H9 (cell line): ENCODE measurements at regions not wholly inside any gene's neighbourhood (a gene's known extent, or its start where the extent isn't known, plus 50 kb on each side); places are given as distances from the start of the nearest gene placed in this dataset.
A peak's percentile ranks its signal among the peaks of the same experiment; 100 is the strongest.

ENCODE experiments used
- DNase-seq: peaks from one replicate; pipeline ENCODE4 v3.0.0-alpha.2; 2017
- H2AFZ ChIP-seq: one replicate; pipeline ENCODE4 v1.6.1; 2013; ENCODE audit warnings: mild to moderate bottlenecking, low read length, control low read depth, moderate library complexity
- H2AK5ac ChIP-seq: 2 replicates; pipeline ENCODE4 v1.6.1; 2013; ENCODE audit warnings: low read length, control low read depth, mixed read lengths; ENCODE audit not compliant: insufficient read length
- H2BK120ac ChIP-seq: one replicate; pipeline ENCODE4 v1.6.1; 2013; ENCODE audit warnings: low read depth, mild to moderate bottlenecking, low read length, control low read depth, inconsistent platforms; ENCODE audit not compliant: poor library complexity, severe bottlenecking
- H2BK12ac ChIP-seq: 2 replicates; pipeline ENCODE4 v1.6.1; 2013; ENCODE audit warnings: low read length, control low read depth, mixed read lengths, low read depth; ENCODE audit not compliant: insufficient read length
- H2BK15ac ChIP-seq: 2 replicates; pipeline ENCODE4 v1.6.1; 2013; ENCODE audit warnings: low read depth, low read length, control low read depth
- H2BK20ac ChIP-seq: one replicate; pipeline ENCODE4 v1.6.1; 2013; ENCODE audit warnings: low read depth, mild to moderate bottlenecking, low read length, control low read depth, inconsistent platforms; ENCODE audit not compliant: poor library complexity, severe bottlenecking
- H2BK5ac ChIP-seq: 2 replicates; pipeline ENCODE4 v1.6.1; 2013; ENCODE audit warnings: low read length, control low read depth, mixed read lengths; ENCODE audit not compliant: insufficient read length
- H3K14ac ChIP-seq: 2 replicates; pipeline ENCODE4 v1.6.1; 2013; ENCODE audit warnings: low read length, control low read depth; ENCODE audit not compliant: insufficient read depth
- H3K18ac ChIP-seq: 2 replicates; pipeline ENCODE4 v1.6.1; 2013; ENCODE audit warnings: low read depth, mild to moderate bottlenecking, mixed read lengths, low read length, control low read depth; ENCODE audit not compliant: insufficient read length
- H3K23ac ChIP-seq: 2 replicates; pipeline ENCODE4 v1.6.1; 2013; ENCODE audit warnings: low read length, control low read depth, mixed read lengths, low read depth; ENCODE audit not compliant: insufficient read length
- H3K23me2 ChIP-seq: 2 replicates; pipeline ENCODE4 v1.6.1; 2013; ENCODE audit warnings: low read depth, mild to moderate bottlenecking, mixed read lengths, low read length, control low read depth; ENCODE audit not compliant: insufficient read length, poor library complexity, severe bottlenecking
- H3K27ac ChIP-seq: 2 replicates; pipeline ENCODE4 v1.5.1; 2013; ENCODE audit warnings: low read length, control low read depth, mixed read lengths, low read depth; ENCODE audit not compliant: insufficient read length
- H3K27me3 ChIP-seq: 2 replicates; pipeline ENCODE4 v1.6.1; 2013; ENCODE audit warnings: low read length, control low read depth, inconsistent platforms; ENCODE audit not compliant: insufficient read depth
- H3K4ac ChIP-seq: 2 replicates; pipeline ENCODE4 v1.6.1; 2013; ENCODE audit warnings: low read depth, mild to moderate bottlenecking, control low read depth, inconsistent platforms, low read length, moderate library complexity
- H3K4me1 ChIP-seq: 2 replicates; pipeline ENCODE4 v1.6.1; 2013; ENCODE audit warnings: low read length, control low read depth, inconsistent platforms; ENCODE audit not compliant: insufficient read depth
- H3K4me2 ChIP-seq: 2 replicates; pipeline ENCODE4 v1.6.1; 2013; ENCODE audit warnings: low read length, control low read depth, mixed read lengths; ENCODE audit not compliant: insufficient read length, insufficient read depth
- H3K56ac ChIP-seq: 2 replicates; pipeline ENCODE4 v1.6.1; 2013; ENCODE audit warnings: low read depth, mild to moderate bottlenecking, mixed read lengths, low read length, control low read depth; ENCODE audit not compliant: insufficient read length
- H3K79me1 ChIP-seq: 2 replicates; pipeline ENCODE4 v1.6.1; 2013; ENCODE audit warnings: low read depth, mild to moderate bottlenecking, moderate library complexity, low read length, control low read depth, inconsistent platforms; ENCODE audit not compliant: insufficient read depth, poor library complexity, severe bottlenecking
- H3K79me2 ChIP-seq: 2 replicates; pipeline ENCODE4 v1.6.1; 2013; ENCODE audit warnings: low read length, control low read depth, inconsistent platforms; ENCODE audit not compliant: insufficient read depth
- H3K9ac ChIP-seq: 2 replicates; pipeline ENCODE4 v1.6.1; 2013; ENCODE audit warnings: low read length, control low read depth, mixed read lengths; ENCODE audit not compliant: insufficient read length; ENCODE audit errors: extremely low read depth
- H3K9me3 ChIP-seq: one replicate; pipeline ENCODE4 v1.6.1; 2013; ENCODE audit warnings: low read depth, low read length, inconsistent platforms; ENCODE audit not compliant: control insufficient read depth
- H3T11ph ChIP-seq: one replicate; pipeline ENCODE4 v1.6.1; 2013; ENCODE audit warnings: mild to moderate bottlenecking, low read length, control low read depth, inconsistent platforms
- H4K20me1 ChIP-seq: one replicate; pipeline ENCODE4 v1.6.1; 2013; ENCODE audit not compliant: control insufficient read depth, insufficient read length, insufficient read depth
- H4K5ac ChIP-seq: 2 replicates; pipeline ENCODE4 v1.6.1; 2013; ENCODE audit warnings: low read depth, mild to moderate bottlenecking, mixed read lengths, low read length, control low read depth; ENCODE audit not compliant: insufficient read length
- H4K8ac ChIP-seq: replicated peaks from 2 replicates; pipeline ENCODE4 v1.6.1; 2013; ENCODE audit warnings: low read length, control low read depth, mixed read lengths, low read depth; ENCODE audit not compliant: insufficient read length
- H4K91ac ChIP-seq: 2 replicates; pipeline ENCODE4 v1.6.1; 2013; ENCODE audit warnings: low read depth, mild to moderate bottlenecking, moderate library complexity, mixed read lengths, low read length, control low read depth; ENCODE audit not compliant: insufficient read length
- H3K27ac Mint-ChIP-seq, 3 experiments: 2 replicates in 2 of 3; 3 replicates in 1 of 3; pipeline ENCODE4 v1.8.0; 2020 to 2021; ENCODE audit warnings: mixed read lengths in 3 of 3, mild to moderate bottlenecking in 1 of 3, moderate library complexity in 1 of 3
- H3K27me3 Mint-ChIP-seq: 2 replicates; pipeline ENCODE4 v1.8.0; 2021; ENCODE audit warnings: low read depth, mild to moderate bottlenecking, moderate library complexity, mixed read lengths
- H3K36me3 Mint-ChIP-seq, 3 experiments: 2 replicates in 2 of 3; 3 replicates in 1 of 3; pipeline ENCODE4 v1.8.0; 2020 to 2021; ENCODE audit warnings: low read depth in 3 of 3, mixed read lengths in 3 of 3; ENCODE audit not compliant: insufficient read depth in 1 of 3
- H3K4me1 Mint-ChIP-seq, 2 experiments: 2 replicates each; pipeline ENCODE4 v1.8.0; 2020; ENCODE audit warnings: mixed read lengths in 2 of 2
- H3K4me3 Mint-ChIP-seq, 2 experiments: 2 replicates in 1 of 2; 3 replicates in 1 of 2; pipeline ENCODE4 v1.8.0; 2020 to 2021; ENCODE audit warnings: mild to moderate bottlenecking in 2 of 2, mixed read lengths in 2 of 2, moderate library complexity in 1 of 2
- H3K9me3 Mint-ChIP-seq, 2 experiments: 2 replicates in 1 of 2; 3 replicates in 1 of 2; pipeline ENCODE4 v1.8.0; 2020; ENCODE audit warnings: mild to moderate bottlenecking in 2 of 2, mixed read lengths in 2 of 2, moderate library complexity in 1 of 2
- CTCF ChIP-seq: fragments of 200-600 bp; sonication (generic); conservative IDR thresholded peaks from 3 replicates; pipeline ENCODE4 v1.8.0; 2021; ENCODE audit warnings: antibody characterized with exemption, mild to moderate bottlenecking
- WGBS: extraction: QIAGEN DNeasy Blood & Tissue Kit; methylation state at CpG from one replicate; pipeline ENCODE4 v1.1.7; 2013; ENCODE audit warnings: missing lambda C conversion rate, low lambda C conversion rate, mixed read lengths; ENCODE audit not compliant: insufficient read length; ENCODE audit errors: extremely low coverage; 5-methylcytosine and 5-hydroxymethylcytosine counted together

- H3K79me1 ChIP-seq = no peaks in the 10 kb centered on the region
- H3K79me2 ChIP-seq = no peaks in the 10 kb centered on the region
- H3K4me1 ChIP-seq = no peaks in the 10 kb centered on the region
- no peak overlapping the region for H2BK20ac ChIP-seq
- Mint-ChIP-seq H3K4me1 (peaks cover 0 to 2% of the 10 kb centered on the region in 2 experiments; a peak in 1 of 4 replicates), H3K9me3 (no peaks in the 10 kb centered on the region), H3K36me3 (no peaks in the 10 kb centered on the region), H3K4me3 (no peak overlapping the region), H3K27ac (no peak overlapping the region), H3K27me3 (no peaks in the 10 kb centered on the region)
- no peak overlapping the region for H3K9ac ChIP-seq
- no peak overlapping the region for H2BK5ac ChIP-seq
- no peak overlapping the region for H2BK15ac ChIP-seq
- DNase-seq = no peak
- no peak overlapping the region for H2AFZ ChIP-seq
- no peaks in the 10 kb centered on the region for H3K9me3 ChIP-seq
- H2BK120ac ChIP-seq = no peak overlapping the region
- no peak overlapping the region for H3K4me2 ChIP-seq
- H4K20me1 ChIP-seq = no peaks in the 10 kb centered on the region
- no peak overlapping the region for H4K91ac ChIP-seq
- H3K27ac ChIP-seq = no peak overlapping the region
- no peak overlapping the region for H3K56ac ChIP-seq
- H4K5ac ChIP-seq = no peak overlapping the region
- no CpG with 5 or more reads among the region's 5 CpGs for WGBS
- no peak overlapping the region for H3K18ac ChIP-seq
- no peak overlapping the region for H3T11ph ChIP-seq
- no peak overlapping the region for H3K4ac ChIP-seq
- no peak overlapping the region for H3K23ac ChIP-seq
- TF ChIP-seq CTCF = no peak
- H3K23me2 ChIP-seq = no peaks in the 10 kb centered on the region
- H2BK12ac ChIP-seq = no peak overlapping the region
- no peak overlapping the region for H2AK5ac ChIP-seq
- H4K8ac ChIP-seq = no peak overlapping the region
- no peaks in the 10 kb centered on the region for H3K27me3 ChIP-seq
- H3K14ac ChIP-seq = peak overlapping the region; percentile 21; the same call in 1 of the 2 replicates
These were observed 72.5 kb upstream of the C11orf87 start for GRCh38 chr11:109349276-109350080.
